SK-N-SH (cell line): ENCODE measurements at regions not wholly inside any gene's neighbourhood (a gene's known extent, or its start where the extent isn't known, plus 50 kb on each side); places are given as distances from the start of the nearest gene placed in this dataset.

Experiments used
- CTCF ChIA-PET: fragments of 300-600, 350-600 bp; formaldehyde crosslinking; extraction: SDS; loops from one replicate; lab custom pipeline; 2021; lab: Yijun Ruan, JAX
- POLR2A ChIA-PET: fragments of 350-600 bp; sonication (Branson Sonifier 250); formaldehyde crosslinking; extraction: SDS; loops from one replicate; lab custom pipeline; 2020; ENCODE audit warnings: antibody characterized with exemption, inconsistent platforms; lab: Yijun Ruan, JAX
- DNase-seq: peaks from one replicate; pipeline ENCODE4 v3.0.0; 2012
- H2AFZ ChIP-seq: fragments of 200-600 bp; sonication (generic); 2 replicates; pipeline ENCODE4 v1.8.1; 2016; ENCODE audit warnings: antibody characterized with exemption, mild to moderate bottlenecking, low read depth
- H3F3A ChIP-seq: fragments of 200-600 bp; sonication (generic); replicated peaks from 2 replicates; pipeline ENCODE3; 2016; ENCODE audit warnings: antibody characterized with exemption, mild to moderate bottlenecking; ENCODE audit not compliant: insufficient read depth
- H3K27ac ChIP-seq, 2 experiments: fragments of 200-500 bp in 1 of 2; fragments of 200-600 bp in 1 of 2; sonication (Bioruptor generic) in 1 of 2; sonication (generic), shearing (Covaris generic) in 1 of 2; 2 replicates each; pipeline versions ENCODE4 v1.5.1 to v1.6.1; 2014 to 2016; ENCODE audit warnings: low read depth in 2 of 2, inconsistent platforms in 1 of 2, low read length in 1 of 2, mild to moderate bottlenecking in 1 of 2, mixed read lengths in 1 of 2
- H3K27me3 ChIP-seq: fragments of 200-600 bp; sonication (generic), shearing (Covaris generic); 2 replicates; pipeline ENCODE4 v1.6.1; 2016; ENCODE audit warnings: mixed run types; ENCODE audit not compliant: insufficient read depth
- H3K36me3 ChIP-seq, 2 experiments: fragments of 200-500 bp in 1 of 2; fragments of 200-600 bp in 1 of 2; sonication (Bioruptor generic) in 1 of 2; sonication (generic) in 1 of 2; replicated peaks in 1 of 2; 2 replicates each; pipeline versions ENCODE3 to v1.5.1; 2014 to 2016; ENCODE audit warnings: low read length in 1 of 2, mild to moderate bottlenecking in 1 of 2; ENCODE audit not compliant: insufficient read depth in 2 of 2, control insufficient read depth in 1 of 2
- H3K4me1 ChIP-seq, 2 experiments: fragments of 200-500 bp in 1 of 2; fragments of 200-600 bp in 1 of 2; sonication (Bioruptor generic) in 1 of 2; sonication (generic), shearing (Covaris generic) in 1 of 2; 2 replicates each; pipeline versions ENCODE4 v1.5.1 to v1.6.1; 2014 to 2016; ENCODE audit warnings: low read depth in 1 of 2, low read length in 1 of 2, mixed run types in 1 of 2; ENCODE audit not compliant: insufficient read depth in 2 of 2, control insufficient read depth in 1 of 2
- H3K4me2 ChIP-seq: fragments of 200-600 bp; sonication (generic), shearing (Covaris generic); 2 replicates; pipeline ENCODE4 v1.6.1; 2017; ENCODE audit warnings: mixed run types
- H3K4me3 ChIP-seq, 2 experiments: fragments of 200-500 bp in 1 of 2; fragments of 200-600 bp in 1 of 2; sonication (Bioruptor generic) in 1 of 2; sonication (generic), shearing (Covaris generic) in 1 of 2; 2 replicates each; pipeline versions ENCODE4 v1.5.1 to v1.8.1; 2014 to 2016; ENCODE audit warnings: low read depth in 2 of 2, inconsistent platforms in 1 of 2, low read length in 1 of 2, mild to moderate bottlenecking in 1 of 2, mixed read lengths in 1 of 2, moderate library complexity in 1 of 2
- H3K79me2 ChIP-seq: fragments of 200-600 bp; sonication (generic); 2 replicates; pipeline ENCODE4 v1.8.1; 2017; ENCODE audit warnings: mild to moderate bottlenecking; ENCODE audit not compliant: insufficient read depth
- H3K9ac ChIP-seq: fragments of 200-600 bp; sonication (generic); 2 replicates; pipeline ENCODE4 v1.6.1; 2017; ENCODE audit warnings: mixed run types
- H3K9me2 ChIP-seq: fragments of 200-600 bp; sonication (generic); 2 replicates; pipeline ENCODE4 v1.6.1; 2017; ENCODE audit warnings: mixed run types
- H3K9me3 ChIP-seq: fragments of 200-600 bp; sonication (generic); 2 replicates; pipeline ENCODE4 v1.6.1; 2017; ENCODE audit warnings: mixed run types, mild to moderate bottlenecking, moderate library complexity
- H4K20me1 ChIP-seq: fragments of 200-600 bp; sonication (generic); 2 replicates; pipeline ENCODE4 v1.6.1; 2017; ENCODE audit warnings: mild to moderate bottlenecking, mixed run types; ENCODE audit not compliant: insufficient read depth
- CHD2 ChIP-seq: fragments of 150-350 bp; IDR thresholded peaks from 2 replicates; pipeline ENCODE4 v1.6.1; 2018; ENCODE audit warnings: low read length; ENCODE audit not compliant: partially characterized antibody
- ELF1 ChIP-seq: IDR thresholded peaks from 2 replicates; pipeline ENCODE4 v1.4.0; 2012
- EP300 ChIP-seq, 2 experiments: IDR thresholded peaks; 2 replicates each; pipeline versions ENCODE4 v1.4.0 to v1.6.1; 2012; ENCODE audit warnings: borderline replicate concordance in 1 of 2, low read depth in 1 of 2, low read length in 1 of 2
- FOXJ3 ChIP-seq: sonication (generic); formaldehyde crosslinking; IDR thresholded peaks from 2 replicates; pipeline ENCODE4 v1.5.1; 2020; ENCODE audit warnings: mild to moderate bottlenecking, missing genetic modification reagents
- FOXM1 ChIP-seq: IDR thresholded peaks from 2 replicates; pipeline ENCODE4 v1.4.0; 2012; ENCODE audit warnings: low read depth, mild to moderate bottlenecking
- GABPA ChIP-seq: IDR thresholded peaks from 2 replicates; pipeline ENCODE4 v1.4.0; 2012; ENCODE audit warnings: low read depth, mild to moderate bottlenecking
- GATA2 ChIP-seq: sonication (generic); formaldehyde crosslinking; IDR thresholded peaks from 2 replicates; pipeline ENCODE4 v1.5.0; 2020; ENCODE audit warnings: mild to moderate bottlenecking, missing genetic modification reagents
- MEF2A ChIP-seq: IDR thresholded peaks from 2 replicates; pipeline ENCODE4 v1.4.0; 2012; ENCODE audit warnings: low read depth, borderline replicate concordance
- MXI1 ChIP-seq: IDR thresholded peaks from 2 replicates; pipeline ENCODE4 v1.6.1; 2012; ENCODE audit warnings: mild to moderate bottlenecking, low read depth, low read length, improper control_type of control experiment
- NFIC ChIP-seq: IDR thresholded peaks from 2 replicates; pipeline ENCODE4 v1.4.0; 2012; ENCODE audit warnings: borderline replicate concordance
- NRF1 ChIP-seq: IDR thresholded peaks from 2 replicates; pipeline ENCODE4 v1.6.1; 2012; ENCODE audit warnings: low read depth, mild to moderate bottlenecking, low read length
- POLR2AphosphoS5 ChIP-seq: IDR thresholded peaks from 2 replicates; pipeline ENCODE4 v1.6.1; 2012; ENCODE audit warnings: low read depth, low read length
- RAD21 ChIP-seq: IDR thresholded peaks from 2 replicates; pipeline ENCODE4 v1.6.1; 2012; ENCODE audit warnings: mild to moderate bottlenecking, low read length
- RFX5 ChIP-seq: IDR thresholded peaks from 2 replicates; pipeline ENCODE4 v1.6.1; 2012; ENCODE audit warnings: mild to moderate bottlenecking, improper control_type of control experiment, low read length
- RXRA ChIP-seq: IDR thresholded peaks from 2 replicates; pipeline ENCODE4 v1.4.0; 2012; ENCODE audit warnings: low read depth, mild to moderate bottlenecking, borderline replicate concordance
- SIN3A ChIP-seq: IDR thresholded peaks from 2 replicates; pipeline ENCODE4 v1.6.1; 2012; ENCODE audit warnings: low read depth, mild to moderate bottlenecking, low read length, moderate library complexity, borderline replicate concordance
- TAF1 ChIP-seq: IDR thresholded peaks from 2 replicates; pipeline ENCODE4 v1.6.1; 2012; ENCODE audit warnings: low read depth, mild to moderate bottlenecking, low read length, moderate library complexity, borderline replicate concordance
- TCF12 ChIP-seq: IDR thresholded peaks from 2 replicates; pipeline ENCODE4 v1.4.0; 2012
- TEAD4 ChIP-seq: IDR thresholded peaks from 2 replicates; pipeline ENCODE4 v1.4.0; 2012; ENCODE audit warnings: mild to moderate bottlenecking, borderline replicate concordance; ENCODE audit not compliant: insufficient read depth
- YY1 ChIP-seq: IDR thresholded peaks from 2 replicates; pipeline ENCODE4 v1.4.0; 2012; ENCODE audit warnings: low read depth, mild to moderate bottlenecking
- whole genome bisulfite sequencing: methylation state at CpG from one replicate; pipeline ENCODE4 v1.1.6; 2017; ENCODE audit warnings: low lambda C conversion rate; 5-methylcytosine and 5-hydroxymethylcytosine counted together
- TF ChIP-seq, protein P1 (sequence below): IDR thresholded peaks from 2 replicates; pipeline ENCODE4 v1.4.0; 2012; ENCODE audit warnings: low read depth
- TF ChIP-seq, protein P2 (sequence below): IDR thresholded peaks from 2 replicates; pipeline ENCODE4; 2012
- TF ChIP-seq, protein P3 (sequence below): fragments of 150-350 bp; IDR thresholded peaks from 2 replicates; pipeline ENCODE4 v1.6.1; 2017; ENCODE audit warnings: antibody characterized with exemption, low read length, low read depth, borderline replicate concordance
- TF ChIP-seq, protein P4 (sequence below): IDR thresholded peaks from 2 replicates; pipeline ENCODE4 v1.6.1; 2012; ENCODE audit warnings: mild to moderate bottlenecking, low read depth, low read length, moderate library complexity
- TF ChIP-seq, protein P5 (sequence below): fragments of 150-350 bp; IDR thresholded peaks from 2 replicates; pipeline ENCODE4 v1.6.1; 2016; ENCODE audit warnings: mild to moderate bottlenecking, low read depth, low read length

DNA sequence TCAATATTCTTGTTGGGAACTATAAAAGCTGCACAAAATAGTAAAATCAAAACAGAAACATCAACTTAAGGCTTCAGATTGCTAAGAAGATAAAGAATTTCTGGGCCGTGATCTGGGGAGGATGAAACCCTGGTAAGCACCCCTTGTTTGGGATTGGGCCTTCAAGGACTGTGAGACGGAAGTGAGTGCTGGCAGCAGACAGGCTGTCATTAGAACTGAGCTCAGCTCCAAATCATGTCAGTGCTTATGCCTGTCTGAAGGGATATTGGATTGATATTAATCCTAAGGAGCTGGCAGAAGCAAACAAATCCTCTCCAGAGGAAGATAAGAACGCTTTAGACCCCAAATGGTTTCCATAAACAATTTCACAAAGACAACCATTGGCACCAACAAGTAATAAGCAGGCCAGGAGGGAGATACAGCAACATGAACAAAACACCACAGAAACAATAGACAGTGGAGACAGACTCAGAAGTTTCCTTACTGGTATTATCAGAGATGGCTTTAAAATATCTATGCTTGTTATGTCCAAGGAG is 72.6 kb upstream of the CTXND1 start (continued):
- TF ChIP-seq SIN3A = no peak
- TF ChIP-seq TAF1 = no peak
- TF ChIP-seq RAD21 = no peak
- TF ChIP-seq, protein P1, sequence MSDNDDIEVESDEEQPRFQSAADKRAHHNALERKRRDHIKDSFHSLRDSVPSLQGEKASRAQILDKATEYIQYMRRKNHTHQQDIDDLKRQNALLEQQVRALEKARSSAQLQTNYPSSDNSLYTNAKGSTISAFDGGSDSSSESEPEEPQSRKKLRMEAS = no peak
- TF ChIP-seq FOXM1 = no peak
- TF ChIP-seq EP300 (IDR thresholded peaks at IDR 0.05; ENCODE audit: borderline replicate concordance in 1 of 2, low read depth in 1 of 2, low read length in 1 of 2) = no peak
- no peak for TF ChIP-seq FOXJ3 (CRISPR knock-in tag)
- TF ChIP-seq MEF2A = no peak
- TF ChIP-seq, protein P2, sequence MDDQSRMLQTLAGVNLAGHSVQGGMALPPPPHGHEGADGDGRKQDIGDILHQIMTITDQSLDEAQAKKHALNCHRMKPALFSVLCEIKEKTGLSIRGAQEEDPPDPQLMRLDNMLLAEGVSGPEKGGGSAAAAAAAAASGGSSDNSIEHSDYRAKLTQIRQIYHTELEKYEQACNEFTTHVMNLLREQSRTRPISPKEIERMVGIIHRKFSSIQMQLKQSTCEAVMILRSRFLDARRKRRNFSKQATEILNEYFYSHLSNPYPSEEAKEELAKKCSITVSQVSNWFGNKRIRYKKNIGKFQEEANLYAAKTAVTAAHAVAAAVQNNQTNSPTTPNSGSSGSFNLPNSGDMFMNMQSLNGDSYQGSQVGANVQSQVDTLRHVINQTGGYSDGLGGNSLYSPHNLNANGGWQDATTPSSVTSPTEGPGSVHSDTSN = no peak
- no peak for TF ChIP-seq YY1
- no peak for TF ChIP-seq NFIC

DNA sequence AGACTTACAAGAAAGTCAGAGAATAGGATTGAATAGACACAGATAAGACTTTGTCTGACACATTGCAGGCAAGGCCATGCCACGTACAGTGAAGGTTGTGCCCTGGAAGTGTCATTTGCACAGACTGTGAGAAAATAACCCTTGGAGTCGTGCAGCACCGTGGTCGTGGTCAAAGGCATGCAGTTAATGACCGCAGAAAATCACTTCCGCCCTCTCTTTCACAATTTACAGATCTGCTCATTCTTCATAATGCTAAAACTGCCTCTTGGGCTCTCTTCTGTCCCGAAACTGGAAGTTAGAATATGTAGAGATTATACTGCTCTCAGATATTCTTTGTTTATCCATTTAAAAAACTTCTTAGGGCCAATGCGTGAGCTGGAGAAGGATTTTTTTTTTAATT is 73.2 kb upstream of the CTXND1 start:
- DNase-seq = no peak
- Histone ChIP-seq H3K9me2 (no peaks in the 10 kb centered on the region), H3K4me3 (no peak overlapping the region), H3K9me3 (no peaks in the 10 kb centered on the region), H3K9ac (no peak overlapping the region), H3K27ac (no peak overlapping the region), H3K27me3 (no peaks in the 10 kb centered on the region), H4K20me1 (no peaks in the 10 kb centered on the region), H3K36me3 (no peaks in the 10 kb centered on the region), H3K4me2 (no peak overlapping the region), H3K4me1 (no peaks in the 10 kb centered on the region), H2AFZ (no peak overlapping the region), H3K79me2 (no peaks in the 10 kb centered on the region), H3F3A (no peaks in the 10 kb centered on the region)
- 44% methylated on average over 8 of the region's 8 CpGs for WGBS
- ChIA-PET POLR2A (no interaction called here), CTCF (interaction anchor here (2.0 kb wide), 1 partner anchor 16 kb away, joined by 6 read pairs; no protein-coding TSS in a partner anchor)
- TF ChIP-seq TEAD4 (no peak), MXI1 (no peak), RXRA (no peak), ELF1 (no peak), TAF1 (no peak), POLR2AphosphoS5 (no peak), TCF12 (no peak), CHD2 (no peak), GATA2 (CRISPR knock-in tag) (no peak), MEF2A (no peak), RFX5 (no peak), RAD21 (no peak), GABPA (no peak), NRF1 (no peak), EP300 (IDR thresholded peaks at IDR 0.05; ENCODE audit: borderline replicate concordance in 1 of 2, low read depth in 1 of 2, low read length in 1 of 2) (no peak)
- TF ChIP-seq, protein P2 = no peak
- TF ChIP-seq, protein P3, sequence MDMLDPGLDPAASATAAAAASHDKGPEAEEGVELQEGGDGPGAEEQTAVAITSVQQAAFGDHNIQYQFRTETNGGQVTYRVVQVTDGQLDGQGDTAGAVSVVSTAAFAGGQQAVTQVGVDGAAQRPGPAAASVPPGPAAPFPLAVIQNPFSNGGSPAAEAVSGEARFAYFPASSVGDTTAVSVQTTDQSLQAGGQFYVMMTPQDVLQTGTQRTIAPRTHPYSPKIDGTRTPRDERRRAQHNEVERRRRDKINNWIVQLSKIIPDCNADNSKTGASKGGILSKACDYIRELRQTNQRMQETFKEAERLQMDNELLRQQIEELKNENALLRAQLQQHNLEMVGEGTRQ = no peak
- TF ChIP-seq, protein P4, sequence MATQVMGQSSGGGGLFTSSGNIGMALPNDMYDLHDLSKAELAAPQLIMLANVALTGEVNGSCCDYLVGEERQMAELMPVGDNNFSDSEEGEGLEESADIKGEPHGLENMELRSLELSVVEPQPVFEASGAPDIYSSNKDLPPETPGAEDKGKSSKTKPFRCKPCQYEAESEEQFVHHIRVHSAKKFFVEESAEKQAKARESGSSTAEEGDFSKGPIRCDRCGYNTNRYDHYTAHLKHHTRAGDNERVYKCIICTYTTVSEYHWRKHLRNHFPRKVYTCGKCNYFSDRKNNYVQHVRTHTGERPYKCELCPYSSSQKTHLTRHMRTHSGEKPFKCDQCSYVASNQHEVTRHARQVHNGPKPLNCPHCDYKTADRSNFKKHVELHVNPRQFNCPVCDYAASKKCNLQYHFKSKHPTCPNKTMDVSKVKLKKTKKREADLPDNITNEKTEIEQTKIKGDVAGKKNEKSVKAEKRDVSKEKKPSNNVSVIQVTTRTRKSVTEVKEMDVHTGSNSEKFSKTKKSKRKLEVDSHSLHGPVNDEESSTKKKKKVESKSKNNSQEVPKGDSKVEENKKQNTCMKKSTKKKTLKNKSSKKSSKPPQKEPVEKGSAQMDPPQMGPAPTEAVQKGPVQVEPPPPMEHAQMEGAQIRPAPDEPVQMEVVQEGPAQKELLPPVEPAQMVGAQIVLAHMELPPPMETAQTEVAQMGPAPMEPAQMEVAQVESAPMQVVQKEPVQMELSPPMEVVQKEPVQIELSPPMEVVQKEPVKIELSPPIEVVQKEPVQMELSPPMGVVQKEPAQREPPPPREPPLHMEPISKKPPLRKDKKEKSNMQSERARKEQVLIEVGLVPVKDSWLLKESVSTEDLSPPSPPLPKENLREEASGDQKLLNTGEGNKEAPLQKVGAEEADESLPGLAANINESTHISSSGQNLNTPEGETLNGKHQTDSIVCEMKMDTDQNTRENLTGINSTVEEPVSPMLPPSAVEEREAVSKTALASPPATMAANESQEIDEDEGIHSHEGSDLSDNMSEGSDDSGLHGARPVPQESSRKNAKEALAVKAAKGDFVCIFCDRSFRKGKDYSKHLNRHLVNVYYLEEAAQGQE = no peak
- TF ChIP-seq, protein P5, sequence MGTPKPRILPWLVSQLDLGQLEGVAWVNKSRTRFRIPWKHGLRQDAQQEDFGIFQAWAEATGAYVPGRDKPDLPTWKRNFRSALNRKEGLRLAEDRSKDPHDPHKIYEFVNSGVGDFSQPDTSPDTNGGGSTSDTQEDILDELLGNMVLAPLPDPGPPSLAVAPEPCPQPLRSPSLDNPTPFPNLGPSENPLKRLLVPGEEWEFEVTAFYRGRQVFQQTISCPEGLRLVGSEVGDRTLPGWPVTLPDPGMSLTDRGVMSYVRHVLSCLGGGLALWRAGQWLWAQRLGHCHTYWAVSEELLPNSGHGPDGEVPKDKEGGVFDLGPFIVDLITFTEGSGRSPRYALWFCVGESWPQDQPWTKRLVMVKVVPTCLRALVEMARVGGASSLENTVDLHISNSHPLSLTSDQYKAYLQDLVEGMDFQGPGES = no peak
